Esophagus squamous epithelium (tissue), 5 donors: ENCODE measurements at regions not wholly inside any gene's neighbourhood (a gene's known extent, or its start where the extent isn't known, plus 50 kb on each side); places are given as distances from the start of the nearest gene placed in this dataset.

ENCODE experiments used
- DNase-seq: peaks from one replicate; lab custom pipeline; 2025; lab: John Stamatoyannopoulos, UW
- H3K27ac ChIP-seq, 4 donors: fragments of 200-600 bp; sonication (generic); one replicate each; pipeline ENCODE4 v1.5.1; 2016 to 2019; ENCODE audit warnings: mild to moderate bottlenecking in 1 of 4
- H3K27me3 ChIP-seq, 4 donors: fragments of 200-600 bp; sonication (generic); 1 replicate in 3 of 4; 2 replicates in 1 of 4; pipeline versions ENCODE4 v1.5.1 to v1.6.0; 2017 to 2021; ENCODE audit warnings: antibody characterized with exemption in 1 of 4
- H3K36me3 ChIP-seq, 3 donors: fragments of 200-600 bp; sonication (generic); one replicate each; pipeline ENCODE4 v1.5.1; 2016 to 2019
- H3K4me1 ChIP-seq, 3 donors: fragments of 200-600 bp; sonication (generic); one replicate each; pipeline ENCODE4 v1.5.1; 2017 to 2019
- H3K4me3 ChIP-seq, 4 donors: fragments of 200-600 bp; sonication (generic); 1 replicate in 3 of 4; 2 replicates in 1 of 4; pipeline ENCODE4 v1.5.1; 2016 to 2019; ENCODE audit warnings: mild to moderate bottlenecking in 2 of 4, moderate library complexity in 1 of 4
- H3K9me3 ChIP-seq, 3 donors: fragments of 200-600 bp; sonication (generic); one replicate each; pipeline ENCODE4 v1.5.1; 2016 to 2019
- POLR2A ChIP-seq, 4 donors: fragments of 450-650 bp; IDR thresholded peaks; one replicate each; pipeline ENCODE4 v1.6.1; 2017; ENCODE audit warnings: antibody characterized with exemption in 4 of 4, mild to moderate bottlenecking in 4 of 4, moderate library complexity in 3 of 4
- WGBS, 2 donors: methylation state at CpG; one replicate each; pipeline ENCODE4 v1.1.5; 2018; 5-methylcytosine and 5-hydroxymethylcytosine counted together
- intact Hi-C: fragments of 100-400 bp; cut with DNase I; formaldehyde crosslinking; loops from one replicate; pipeline ENCODE4 v1.15.0; 2022
- TF ChIP-seq, protein P1 (sequence below), 6 experiments: fragments of 450-650 bp in 4 of 6; fragments of 200-600 bp in 2 of 6; sonication (generic) in 2 of 6; IDR thresholded peaks; one replicate each; pipeline ENCODE4 v1.5.1; 2016 to 2019; ENCODE audit warnings: antibody characterized with exemption in 6 of 6, mild to moderate bottlenecking in 4 of 6, moderate library complexity in 4 of 6
- donor health status: DM: yes; HTN: yes; CAD: no.

DNA sequence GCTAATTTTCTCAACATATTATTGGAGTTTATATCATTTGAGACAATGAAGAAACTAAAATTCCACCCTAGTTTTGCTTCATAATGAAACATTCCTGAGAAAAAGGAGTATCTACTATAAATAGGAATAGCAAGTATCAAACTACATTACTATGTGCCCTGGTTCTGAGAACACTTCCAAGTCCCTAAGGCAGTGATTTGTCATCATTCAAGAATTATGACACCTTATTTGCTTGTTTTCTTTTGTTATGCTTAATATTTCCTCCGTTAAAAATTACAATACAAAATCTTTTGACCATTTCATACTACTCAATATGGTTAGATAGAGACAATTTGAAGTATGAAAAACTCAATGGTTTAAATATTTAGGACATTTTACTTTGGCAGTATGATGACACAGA lies 707.8 kb upstream of the GOLIM4 start:
- no peak for DNase-seq
- intact Hi-C loops = no loop called here
- H3K4me1 ChIP-seq = no peaks in the 10 kb centered on the region

DNA sequence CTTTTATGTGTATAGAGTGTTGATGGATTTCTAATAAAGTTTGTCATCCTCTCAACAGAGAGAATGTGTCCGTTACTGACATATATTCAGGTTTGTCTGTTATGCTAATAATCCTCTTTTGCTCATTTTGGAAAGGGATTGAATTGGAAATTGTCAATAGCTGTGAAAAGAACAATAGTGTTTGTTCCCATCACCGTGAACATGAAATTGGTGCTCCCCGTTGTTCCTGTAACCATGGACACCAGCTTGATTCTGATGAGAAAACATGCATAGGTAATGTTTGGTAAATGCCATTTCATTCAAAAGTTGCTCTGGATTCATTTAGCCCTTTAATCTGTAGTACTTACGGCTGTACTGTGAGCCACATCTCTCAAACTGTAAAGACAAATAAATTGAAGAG lies 707.0 kb upstream of the GOLIM4 start:
- Histone ChIP-seq H3K9me3 (no peaks in the 10 kb centered on the region), H3K27ac (no peak overlapping the region), H3K4me3 (no peak overlapping the region), H3K36me3 (no peaks in the 10 kb centered on the region), H3K4me1 (no peaks in the 10 kb centered on the region), H3K27me3 (no peaks in the 10 kb centered on the region)
- 58 to 76% methylated on average over 4 of the region's 4 CpGs for WGBS, 2 donors
- TF ChIP-seq, protein P1, sequence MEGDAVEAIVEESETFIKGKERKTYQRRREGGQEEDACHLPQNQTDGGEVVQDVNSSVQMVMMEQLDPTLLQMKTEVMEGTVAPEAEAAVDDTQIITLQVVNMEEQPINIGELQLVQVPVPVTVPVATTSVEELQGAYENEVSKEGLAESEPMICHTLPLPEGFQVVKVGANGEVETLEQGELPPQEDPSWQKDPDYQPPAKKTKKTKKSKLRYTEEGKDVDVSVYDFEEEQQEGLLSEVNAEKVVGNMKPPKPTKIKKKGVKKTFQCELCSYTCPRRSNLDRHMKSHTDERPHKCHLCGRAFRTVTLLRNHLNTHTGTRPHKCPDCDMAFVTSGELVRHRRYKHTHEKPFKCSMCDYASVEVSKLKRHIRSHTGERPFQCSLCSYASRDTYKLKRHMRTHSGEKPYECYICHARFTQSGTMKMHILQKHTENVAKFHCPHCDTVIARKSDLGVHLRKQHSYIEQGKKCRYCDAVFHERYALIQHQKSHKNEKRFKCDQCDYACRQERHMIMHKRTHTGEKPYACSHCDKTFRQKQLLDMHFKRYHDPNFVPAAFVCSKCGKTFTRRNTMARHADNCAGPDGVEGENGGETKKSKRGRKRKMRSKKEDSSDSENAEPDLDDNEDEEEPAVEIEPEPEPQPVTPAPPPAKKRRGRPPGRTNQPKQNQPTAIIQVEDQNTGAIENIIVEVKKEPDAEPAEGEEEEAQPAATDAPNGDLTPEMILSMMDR (IDR thresholded peaks at IDR 0.05) = no peak
- no peak for TF ChIP-seq POLR2A (IDR thresholded peaks at IDR 0.05)
- intact Hi-C loops = no loop called here
- no peak for DNase-seq

More for the DNA sequence above, 707.8 kb upstream of the GOLIM4 start:
- WGBS, 2 donors = 17 to 33% methylated on average over 1 of the region's 1 CpG
- no peaks in the 10 kb centered on the region for H3K27me3 ChIP-seq
- H3K4me3 ChIP-seq = no peak overlapping the region
- no peaks in the 10 kb centered on the region for H3K36me3 ChIP-seq
- H3K9me3 ChIP-seq = no peaks in the 10 kb centered on the region
- TF ChIP-seq, protein P1 (IDR thresholded peaks at IDR 0.05) = no peak
- TF ChIP-seq POLR2A (IDR thresholded peaks at IDR 0.05) = no peak
- no peak overlapping the region for H3K27ac ChIP-seq

DNA sequence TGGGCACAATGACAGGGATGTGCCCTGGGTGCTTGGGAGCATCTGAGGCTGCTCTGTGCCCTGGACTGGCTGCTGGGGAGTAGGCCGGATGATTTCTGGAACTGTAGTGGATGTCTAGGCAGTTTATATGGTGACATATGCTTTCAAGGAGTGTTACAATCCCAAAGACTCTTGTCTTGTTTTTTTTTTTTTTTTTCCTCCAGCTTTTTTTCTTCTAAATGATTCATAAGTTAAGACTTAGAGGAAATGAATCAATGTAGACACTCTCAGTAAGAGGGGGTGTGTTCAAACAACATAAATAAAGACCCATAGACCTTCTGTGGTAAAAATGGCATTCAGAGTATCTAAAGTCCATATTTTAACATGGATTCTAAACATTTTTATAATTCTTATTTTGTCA lies 706.1 kb upstream of the GOLIM4 start:
- Histone ChIP-seq H3K27me3 (no peaks in the 10 kb centered on the region), H3K4me3 (no peak overlapping the region), H3K36me3 (no peaks in the 10 kb centered on the region), H3K27ac (no peak overlapping the region), H3K4me1 (no peaks in the 10 kb centered on the region), H3K9me3 (no peaks in the 10 kb centered on the region)
- 40 to 85% methylated on average over 1 of the region's 1 CpG for WGBS, 2 donors
- TF ChIP-seq, protein P1 (IDR thresholded peaks at IDR 0.05) = no peak
- no peak for TF ChIP-seq POLR2A (IDR thresholded peaks at IDR 0.05)
- intact Hi-C loops = no loop called here
- no peak for DNase-seq

DNA sequence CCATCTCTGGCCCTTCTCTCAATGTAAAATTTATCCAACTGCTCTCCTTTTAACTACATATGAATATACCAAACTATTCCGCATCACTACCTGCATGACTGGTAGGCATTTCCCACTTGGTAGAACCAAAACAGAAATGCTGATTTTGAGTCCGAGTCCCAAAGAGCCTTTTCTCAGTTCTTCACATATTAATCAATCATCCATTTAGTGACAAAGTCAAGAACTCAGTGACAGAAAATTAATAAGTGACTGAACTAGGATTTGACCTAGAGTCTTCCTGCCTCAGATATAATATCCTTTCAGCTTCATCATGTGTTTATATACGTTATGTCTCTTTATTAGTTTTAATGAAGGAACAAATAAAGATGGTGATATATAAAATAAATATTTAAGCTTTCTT lies 700.6 kb upstream of the GOLIM4 start:
- intact Hi-C loops = no loop called here
- 75 to 76% methylated on average over 3 of the region's 3 CpGs for WGBS, 2 donors
- no peaks in the 10 kb centered on the region for H3K9me3 ChIP-seq

DNA sequence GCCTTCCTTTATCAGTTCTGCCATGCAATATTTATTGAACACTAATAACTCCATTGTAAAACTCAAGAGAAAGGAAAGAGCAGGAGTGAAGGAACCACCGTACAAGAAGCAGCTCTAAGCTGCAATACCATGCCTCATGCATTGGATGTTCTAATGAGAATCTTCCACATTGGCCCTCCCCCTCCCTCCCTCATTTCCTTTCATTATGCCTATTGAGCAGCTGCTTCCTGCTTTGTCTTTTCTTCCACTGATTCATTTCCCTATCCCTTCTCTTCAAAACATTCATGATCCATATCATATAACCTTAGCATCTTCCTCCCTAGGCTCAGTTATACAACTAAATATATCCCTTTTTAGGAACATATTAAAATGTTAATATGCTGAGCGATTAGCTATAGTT lies 698.7 kb upstream of the GOLIM4 start:
- H3K4me3 ChIP-seq = no peak overlapping the region
- no peak overlapping the region for H3K27ac ChIP-seq
- H3K9me3 ChIP-seq = no peaks in the 10 kb centered on the region
- TF ChIP-seq POLR2A (IDR thresholded peaks at IDR 0.05) = no peak
- TF ChIP-seq, protein P1 (IDR thresholded peaks at IDR 0.05) = no peak
- intact Hi-C loops = no loop called here
- no peaks in the 10 kb centered on the region for H3K27me3 ChIP-seq
- no peaks in the 10 kb centered on the region for H3K4me1 ChIP-seq
- WGBS, 2 donors = 67 to 85% methylated on average over 2 of the region's 2 CpGs
- no peaks in the 10 kb centered on the region for H3K36me3 ChIP-seq
- DNase-seq = no peak

More for the DNA sequence above, 700.6 kb upstream of the GOLIM4 start:
- Histone ChIP-seq H3K36me3 (no peaks in the 10 kb centered on the region), H3K4me3 (no peak overlapping the region), H3K27ac (no peak overlapping the region), H3K4me1 (no peaks in the 10 kb centered on the region), H3K27me3 (no peaks in the 10 kb centered on the region)
- no peak for DNase-seq
- TF ChIP-seq, protein P1 (IDR thresholded peaks at IDR 0.05) = no peak
- no peak for TF ChIP-seq POLR2A (IDR thresholded peaks at IDR 0.05)
